PC-3 (cell line): ENCODE measurements at regions not wholly inside any gene's neighbourhood (a gene's known extent, or its start where the extent isn't known, plus 50 kb on each side); places are given as distances from the start of the nearest gene placed in this dataset.

Experiments used
- CTCF ChIP-seq: fragments of 300-600 bp; sonication (generic); conservative IDR thresholded peaks from 2 replicates; pipeline ENCODE4 v1.5.1; 2017; ENCODE audit warnings: antibody characterized with exemption, low read depth, mild to moderate bottlenecking, low read length
- EZH2 ChIP-seq: fragments of 300-600 bp; sonication (generic); IDR thresholded peaks from one replicate; pipeline ENCODE4 v1.6.1; 2017; ENCODE audit warnings: antibody characterized with exemption, mild to moderate bottlenecking, low read length; ENCODE audit not compliant: unreplicated experiment
- EZH2phosphoT487 ChIP-seq: fragments of 300-600 bp; sonication (generic); IDR thresholded peaks from 2 replicates; pipeline ENCODE4 v1.6.1; 2018; ENCODE audit warnings: mild to moderate bottlenecking, antibody characterized with exemption, low read length, borderline replicate concordance

- TF ChIP-seq CTCF, result no peak
- TF ChIP-seq EZH2, result no peak
- no peak for TF ChIP-seq EZH2phosphoT487
These were observed 381.2 kb downstream of the TXNL1 start for GRCh38 chr18:56257205-56257604.
